Epithelial cell of prostate (primary cell): ENCODE measurements at regions not wholly inside any gene's neighbourhood (a gene's known extent, or its start where the extent isn't known, plus 50 kb on each side); places are given as distances from the start of the nearest gene placed in this dataset.

Experiments used
- DNase-seq: peaks from one replicate; pipeline ENCODE4 v3.0.0-alpha.2; 2011; ENCODE audit warnings: low read depth, low spot score
- H3K27ac ChIP-seq: fragments of 450-650 bp; 2 replicates; pipeline ENCODE4 v1.5.1; 2017; ENCODE audit warnings: mild to moderate bottlenecking

DNA sequence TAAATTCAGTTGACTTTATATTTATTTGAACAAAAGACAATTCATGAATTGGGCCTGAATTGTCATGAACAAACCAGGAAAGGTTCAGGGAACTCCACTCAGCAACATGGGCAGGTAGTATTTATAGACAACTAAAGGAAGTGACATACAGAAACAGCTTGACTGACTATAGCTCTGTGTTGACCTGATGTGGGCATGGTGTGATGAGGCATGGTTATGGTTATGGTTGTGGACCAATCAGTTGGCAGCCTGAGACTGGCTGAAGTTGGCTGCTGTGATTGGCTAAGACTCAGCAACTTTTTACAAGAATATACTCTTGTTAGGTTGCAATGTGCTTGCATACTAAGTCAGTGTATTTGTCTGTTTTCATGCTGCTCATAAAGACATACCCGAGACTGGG, 108.4 kb downstream of the HS3ST3B1 start:
- DNase-seq: no peak
- H3K27ac ChIP-seq: no peak overlapping the region

DNA sequence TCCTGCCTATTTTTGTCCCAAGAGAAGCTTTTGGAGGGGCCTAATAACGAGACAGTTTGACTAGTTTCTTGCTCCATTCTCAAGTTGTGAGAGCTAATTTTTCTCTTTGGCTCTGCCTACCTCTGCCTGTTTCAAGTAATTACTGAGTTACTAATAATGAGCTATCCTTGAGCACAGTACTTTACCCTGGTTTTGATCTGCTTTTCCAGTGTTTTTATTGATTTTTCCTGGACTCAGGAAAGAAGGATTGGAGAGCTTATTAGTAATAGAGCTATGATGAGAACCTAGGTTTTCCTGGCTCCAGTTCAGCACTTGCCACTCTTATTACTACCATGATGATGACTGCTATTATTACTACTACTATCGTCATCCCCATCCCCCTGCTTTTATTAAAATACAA, 106.7 kb downstream of the HS3ST3B1 start:
- H3K27ac ChIP-seq: no peak overlapping the region
- DNase-seq: no peak

DNA sequence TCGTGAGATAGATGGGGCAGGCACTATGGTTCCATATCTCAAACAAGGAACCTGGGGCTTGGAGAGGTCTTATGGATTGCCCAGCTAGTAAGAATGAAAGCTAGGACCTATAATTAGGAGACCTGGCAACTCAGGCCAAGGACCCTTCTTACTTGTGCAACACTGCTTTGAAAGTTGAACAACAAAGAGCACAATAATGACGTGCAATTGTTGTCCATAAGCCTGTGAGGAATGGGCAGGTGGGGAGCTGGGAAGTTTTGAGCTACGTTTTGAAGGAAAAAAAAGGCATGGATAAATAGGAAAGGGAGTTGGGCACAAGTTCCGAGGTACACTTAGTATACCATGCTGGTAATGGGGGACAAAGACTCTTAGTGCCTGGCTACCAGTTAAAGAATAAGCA, 104.3 kb downstream of the HS3ST3B1 start:
- no peak overlapping the region for H3K27ac ChIP-seq
- DNase-seq: no peak
